Loucy (cell line): ENCODE measurements at regions not wholly inside any gene's neighbourhood (a gene's known extent, or its start where the extent isn't known, plus 50 kb on each side); places are given as distances from the start of the nearest gene placed in this dataset.

Experiments used
- CTCF ChIP-seq: fragments of 200-600 bp; sonication (generic); conservative IDR thresholded peaks from 2 replicates; pipeline ENCODE4 v1.5.1; 2014; ENCODE audit warnings: mild to moderate bottlenecking, antibody characterized with exemption, low read length
- EZH2phosphoT487 ChIP-seq: fragments of 200-600 bp; IDR thresholded peaks from 2 replicates; pipeline ENCODE4 v1.6.1; 2018; ENCODE audit warnings: antibody characterized with exemption, mild to moderate bottlenecking, moderate library complexity, borderline replicate concordance

- TF ChIP-seq CTCF (no peak), EZH2phosphoT487 (no peak)
Observed at GRCh38 chr1:14255711-14256110, 342.8 kb upstream of the KAZN start.
